Ovary (tissue), 7 donors: ENCODE measurements at regions not wholly inside any gene's neighbourhood (a gene's known extent, or its start where the extent isn't known, plus 50 kb on each side); places are given as distances from the start of the nearest gene placed in this dataset.

Source experiments
- DNase-seq, 5 donors: peaks; one replicate each; pipeline ENCODE4 v3.0.0-alpha.2; 2019 to 2020
- H3K27ac ChIP-seq, 2 donors: fragments of 200-600 bp; one replicate each; pipeline versions ENCODE4 v1.5.1 to v1.8.0; 2019 to 2022
- H3K27me3 ChIP-seq: fragments of 200-600 bp; one replicate; pipeline ENCODE4 v1.8.0; 2022
- H3K36me3 ChIP-seq: fragments of 200-600 bp; sonication (generic); one replicate; pipeline ENCODE4 v1.5.1; 2019
- H3K4me1 ChIP-seq: one replicate; pipeline ENCODE4 v1.8.1; 2013; ENCODE audit warnings: mild to moderate bottlenecking, moderate library complexity; ENCODE audit not compliant: insufficient read depth
- H3K4me3 ChIP-seq: fragments of 200-600 bp; sonication (generic); one replicate; pipeline ENCODE4 v1.5.1; 2017
- H3K9me3 ChIP-seq, 2 donors: fragments of 200-600 bp in 1 of 2; sonication (generic) in 1 of 2; one replicate each; pipeline versions ENCODE4 v1.5.1 to v1.8.1; 2013 to 2019; ENCODE audit warnings: mild to moderate bottlenecking in 1 of 2, moderate library complexity in 1 of 2
- CTCF ChIP-seq, 3 donors: fragments of 450-650 bp in 2 of 3; fragments of 200-600 bp in 1 of 3; IDR thresholded peaks; one replicate each; pipeline versions ENCODE4 v1.5.1 to v1.8.0; 2016 to 2022; ENCODE audit warnings: antibody characterized with exemption in 3 of 3, mild to moderate bottlenecking in 1 of 3
- EP300 ChIP-seq: sonication (generic); formaldehyde crosslinking; IDR thresholded peaks from one replicate; pipeline ENCODE4 v1.6.1; 2017; ENCODE audit warnings: antibody characterized with exemption
- POLR2A ChIP-seq: fragments of 450-650 bp; IDR thresholded peaks from one replicate; pipeline ENCODE4 v1.6.1; 2017; ENCODE audit warnings: antibody characterized with exemption, mild to moderate bottlenecking, moderate library complexity
- WGBS, 3 donors: extraction: QIAGEN DNeasy Blood & Tissue Kit in 1 of 3; methylation state at CpG; one replicate each; pipeline versions ENCODE4 v1.1.5 to v1.1.7; 2013 to 2017; 5-methylcytosine and 5-hydroxymethylcytosine counted together
- intact Hi-C, 4 donors: fragments of 100-400 bp; cut with DNase I; formaldehyde crosslinking; loops; one replicate each; pipeline versions ENCODE4 v1.11.0 to v1.15.1; 2022 to 2023
- donor health status: DM: no; HTN: no; CAD: no; lungs with moderate emphysema.
- donor health status: DM: no; HTN: no; CAD: no.
- donor health status: Bipolar disorder and iron deficiency.
- donor health status: DM: no; HTN: no; CAD: no.
- donor health status: DM: yes; HTN: yes; CAD: no.

- Histone ChIP-seq H3K9me3 (no peaks in the 10 kb centered on the region), H3K27ac (no peak overlapping the region), H3K36me3 (no peaks in the 10 kb centered on the region), H3K4me3 (no peak overlapping the region), H3K27me3 (no peaks in the 10 kb centered on the region), H3K4me1 (no peaks in the 10 kb centered on the region)
- WGBS, 3 donors: 97 to 98% (median 98%) methylated on average over 3 of the region's 3 CpGs
- DNase-seq: no peak
- intact Hi-C loops: no loop called here
- no peak for TF ChIP-seq POLR2A
- no peak for TF ChIP-seq CTCF (IDR thresholded peaks at IDR 0.05)
- no peak for TF ChIP-seq EP300
Observed at GRCh38 chr2:226487573-226487972, 312.0 kb downstream of the IRS1 start.

- H3K4me3 ChIP-seq: no peak overlapping the region
Observed at GRCh38 chr2:226483745-226484619, 315.6 kb downstream of the IRS1 start.

GRCh38 chr2:226483143-226483542, 316.5 kb downstream of the IRS1 start:
- intact Hi-C loops: loop anchor here in 1 of 4 donors (5.0 kb wide), 1 partner anchor 314 kb away; the partner anchor contains the start of gene IRS1
- H3K9me3 ChIP-seq: no peaks in the 10 kb centered on the region
- no peak for DNase-seq
- H3K36me3 ChIP-seq: no peaks in the 10 kb centered on the region
- no peak overlapping the region for H3K27ac ChIP-seq
- H3K4me1 ChIP-seq: peaks cover 2% of the 10 kb centered on the region
- no peak for TF ChIP-seq CTCF (IDR thresholded peaks at IDR 0.05)
- TF ChIP-seq POLR2A: no peak
- no peak for TF ChIP-seq EP300
- 71 to 92% (median 81%) methylated on average over 5 of the region's 5 CpGs for WGBS, 3 donors
- no peak overlapping the region for H3K4me3 ChIP-seq
- no peaks in the 10 kb centered on the region for H3K27me3 ChIP-seq

More at GRCh38 chr2:226483745-226484619, 315.6 kb downstream of the IRS1 start:
- Histone ChIP-seq H3K4me1 (no peaks in the 10 kb centered on the region), H3K9me3 (no peaks in the 10 kb centered on the region), H3K27me3 (no peaks in the 10 kb centered on the region), H3K36me3 (no peaks in the 10 kb centered on the region), H3K27ac (no peak overlapping the region)
- intact Hi-C loops: loop anchor here in 1 of 4 donors (5.0 kb wide), 1 partner anchor 313 kb away; the partner anchor contains the start of gene IRS1
- WGBS, 3 donors: 23 to 32% (median 25%) methylated on average over 6 of the region's 6 CpGs
- TF ChIP-seq CTCF (IDR thresholded peaks at IDR 0.05) (no peak), EP300 (no peak), POLR2A (no peak)
- DNase-seq: no peak

- DNase-seq: peak; percentile 49 to 70 (median 62)
- WGBS, 3 donors: 14 to 25% (median 22%) methylated on average over 8 of the region's 8 CpGs
- Histone ChIP-seq H3K27ac (peak overlapping the region in 1 of 2 donors; percentile 70), H3K4me3 (no peak overlapping the region), H3K27me3 (no peaks in the 10 kb centered on the region), H3K36me3 (no peaks in the 10 kb centered on the region), H3K4me1 (peaks cover 2% of the 10 kb centered on the region), H3K9me3 (no peaks in the 10 kb centered on the region)
- intact Hi-C loops: loop anchor here in 2 of 4 donors (5.0 to 10.0 kb wide), 2 partner anchors 317 to 319 kb away; partner anchors contain the start of gene IRS1 (in 2 of the 2)
- TF ChIP-seq POLR2A (no peak), CTCF (IDR thresholded peaks at IDR 0.05) (no peak), EP300 (no peak)
Observed at GRCh38 chr2:226478109-226478809, 321.4 kb downstream of the IRS1 start.
